ENCODE measurements at regions not wholly inside any gene's neighbourhood (a gene's known extent, or its start where the extent isn't known, plus 50 kb on each side); places are given as distances from the start of the nearest gene placed in this dataset.

GRCh38 chr16:56097306-56097705 is 94.0 kb upstream of the GNAO1 start:
- intact Hi-C loops (cut with micrococcal nuclease; ENCODE audit: unreplicated experiment): no loop called here

GRCh38 chr16:56094231-56094630 is 97.1 kb upstream of the GNAO1 start:
- Histone ChIP-seq H3K27ac (ENCODE audit: low read length) (no peak overlapping the region), H3K4me1 (ENCODE audit: control insufficient read depth, insufficient read depth, low read length) (no peaks in the 10 kb centered on the region), H3K4me3 (ENCODE audit: low read depth in 2 of 2, low read length in 2 of 2) (no peak overlapping the region), H3K36me3 (ENCODE audit: control insufficient read depth, insufficient read depth, low read length) (no peaks in the 10 kb centered on the region), H3K9me3 (ENCODE audit: control insufficient read depth, insufficient read depth, low read depth, low read length) (no peaks in the 10 kb centered on the region), H3K27me3 (ENCODE audit: control insufficient read depth, insufficient read depth, low read length) (no peaks in the 10 kb centered on the region)
- ChIA-PET POLR2A (no interaction called here), CTCF (no interaction called here)
- DNase-seq (ENCODE audit: low read depth, low spot score) (no peak), ATAC-seq (no peak)
- in situ Hi-C loops (cut with HindIII; ENCODE audit: low pct_unique_long_range_greater_than_20kb, low sequenced_read_pairs) (no loop called here), intact Hi-C loops (cut with micrococcal nuclease; ENCODE audit: unreplicated experiment) (no loop called here)
- no TSS peak for BruUV-seq (replicated peaks)
- TF ChIP-seq SIN3A (IDR thresholded peaks at IDR 0.05; ENCODE audit: borderline replicate concordance, insufficient read depth, low read depth, low read length): no peak
- TF ChIP-seq POLR2AphosphoS5 (IDR thresholded peaks at IDR 0.05; ENCODE audit: low read depth, low read length): no peak
- no peak for TF ChIP-seq TCF7L2 (IDR thresholded peaks at IDR 0.05; ENCODE audit: low read depth, low read length)
- no peak for TF ChIP-seq REST (IDR thresholded peaks at IDR 0.05; ENCODE audit: insufficient read depth in 1 of 2, low read depth in 2 of 2, low read length in 1 of 2)
- no peak for TF ChIP-seq CTCF (IDR thresholded peaks at IDR 0.05)

More at GRCh38 chr16:56097306-56097705, 94.0 kb upstream of the GNAO1 start:
- Histone ChIP-seq H3K9me3 (ENCODE audit: control insufficient read depth, insufficient read depth, low read depth, low read length) (no peaks in the 10 kb centered on the region), H3K4me1 (ENCODE audit: control insufficient read depth, insufficient read depth, low read length) (peaks cover 4% of the 10 kb centered on the region; the same call in 1 of the 2 replicates), H3K36me3 (ENCODE audit: control insufficient read depth, insufficient read depth, low read length) (no peaks in the 10 kb centered on the region), H3K4me3 (ENCODE audit: low read depth in 2 of 2, low read length in 2 of 2) (no peak overlapping the region), H3K27ac (ENCODE audit: low read length) (no peak overlapping the region), H3K27me3 (ENCODE audit: control insufficient read depth, insufficient read depth, low read length) (no peaks in the 10 kb centered on the region)
- ChIA-PET POLR2A (no interaction called here), CTCF (no interaction called here)
- no peak for TF ChIP-seq TCF7L2 (IDR thresholded peaks at IDR 0.05; ENCODE audit: low read depth, low read length)
- BruUV-seq (replicated peaks): no TSS peak
- DNase-seq (ENCODE audit: low read depth, low spot score) (no peak), ATAC-seq (no peak)
- in situ Hi-C loops (cut with HindIII; ENCODE audit: low pct_unique_long_range_greater_than_20kb, low sequenced_read_pairs): no loop called here

- no peak for TF ChIP-seq REST (IDR thresholded peaks at IDR 0.05; ENCODE audit: insufficient read depth in 1 of 2, low read depth in 2 of 2, low read length in 1 of 2)
- no peak for TF ChIP-seq POLR2AphosphoS5 (IDR thresholded peaks at IDR 0.05; ENCODE audit: low read depth, low read length)
- TF ChIP-seq TCF7L2 (IDR thresholded peaks at IDR 0.05; ENCODE audit: low read depth, low read length): no peak
- TF ChIP-seq SIN3A (IDR thresholded peaks at IDR 0.05; ENCODE audit: borderline replicate concordance, insufficient read depth, low read depth, low read length): no peak
- no peak for TF ChIP-seq CTCF (IDR thresholded peaks at IDR 0.05)
- no peak for DNase-seq (ENCODE audit: low read depth, low spot score)
- no peaks in the 10 kb centered on the region for H3K4me1 ChIP-seq (ENCODE audit: control insufficient read depth, insufficient read depth, low read length)
- POLR2A ChIA-PET: interaction anchor here (0.5 kb wide), 1 partner anchor 94 kb away, joined by 3 read pairs; no protein-coding TSS in a partner anchor
- H3K27ac ChIP-seq (ENCODE audit: low read length): no peak overlapping the region
- H3K36me3 ChIP-seq (ENCODE audit: control insufficient read depth, insufficient read depth, low read length): no peaks in the 10 kb centered on the region
- H3K9me3 ChIP-seq (ENCODE audit: control insufficient read depth, insufficient read depth, low read depth, low read length): no peaks in the 10 kb centered on the region
- no peak for ATAC-seq
- intact Hi-C loops (cut with micrococcal nuclease; ENCODE audit: unreplicated experiment) (no loop called here), in situ Hi-C loops (cut with HindIII; ENCODE audit: low pct_unique_long_range_greater_than_20kb, low sequenced_read_pairs) (no loop called here)
- CTCF ChIA-PET: no interaction called here
- H3K4me3 ChIP-seq (ENCODE audit: low read depth in 2 of 2, low read length in 2 of 2): no peak overlapping the region
- no TSS peak for BruUV-seq (replicated peaks)
- H3K27me3 ChIP-seq (ENCODE audit: control insufficient read depth, insufficient read depth, low read length): no peaks in the 10 kb centered on the region
These were observed 98.2 kb upstream of the GNAO1 start for GRCh38 chr16:56093055-56093454.
